H9 (cell line): ENCODE measurements at regions not wholly inside any gene's neighbourhood (a gene's known extent, or its start where the extent isn't known, plus 50 kb on each side); places are given as distances from the start of the nearest gene placed in this dataset.

ENCODE experiments used
- DNase-seq: peaks from one replicate; pipeline ENCODE4 v3.0.0-alpha.2; 2017
- H2AFZ ChIP-seq: one replicate; pipeline ENCODE4 v1.6.1; 2013; ENCODE audit warnings: mild to moderate bottlenecking, low read length, control low read depth, moderate library complexity
- H2AK5ac ChIP-seq: 2 replicates; pipeline ENCODE4 v1.6.1; 2013; ENCODE audit warnings: low read length, control low read depth, mixed read lengths; ENCODE audit not compliant: insufficient read length
- H2BK120ac ChIP-seq: one replicate; pipeline ENCODE4 v1.6.1; 2013; ENCODE audit warnings: low read depth, mild to moderate bottlenecking, low read length, control low read depth, inconsistent platforms; ENCODE audit not compliant: poor library complexity, severe bottlenecking
- H2BK12ac ChIP-seq: 2 replicates; pipeline ENCODE4 v1.6.1; 2013; ENCODE audit warnings: low read length, control low read depth, mixed read lengths, low read depth; ENCODE audit not compliant: insufficient read length
- H2BK15ac ChIP-seq: 2 replicates; pipeline ENCODE4 v1.6.1; 2013; ENCODE audit warnings: low read depth, low read length, control low read depth
- H2BK20ac ChIP-seq: one replicate; pipeline ENCODE4 v1.6.1; 2013; ENCODE audit warnings: low read depth, mild to moderate bottlenecking, low read length, control low read depth, inconsistent platforms; ENCODE audit not compliant: poor library complexity, severe bottlenecking
- H2BK5ac ChIP-seq: 2 replicates; pipeline ENCODE4 v1.6.1; 2013; ENCODE audit warnings: low read length, control low read depth, mixed read lengths; ENCODE audit not compliant: insufficient read length
- H3K14ac ChIP-seq: 2 replicates; pipeline ENCODE4 v1.6.1; 2013; ENCODE audit warnings: low read length, control low read depth; ENCODE audit not compliant: insufficient read depth
- H3K18ac ChIP-seq: 2 replicates; pipeline ENCODE4 v1.6.1; 2013; ENCODE audit warnings: low read depth, mild to moderate bottlenecking, mixed read lengths, low read length, control low read depth; ENCODE audit not compliant: insufficient read length
- H3K23ac ChIP-seq: 2 replicates; pipeline ENCODE4 v1.6.1; 2013; ENCODE audit warnings: low read length, control low read depth, mixed read lengths, low read depth; ENCODE audit not compliant: insufficient read length
- H3K23me2 ChIP-seq: 2 replicates; pipeline ENCODE4 v1.6.1; 2013; ENCODE audit warnings: low read depth, mild to moderate bottlenecking, mixed read lengths, low read length, control low read depth; ENCODE audit not compliant: insufficient read length, poor library complexity, severe bottlenecking
- H3K27ac ChIP-seq: 2 replicates; pipeline ENCODE4 v1.5.1; 2013; ENCODE audit warnings: low read length, control low read depth, mixed read lengths, low read depth; ENCODE audit not compliant: insufficient read length
- H3K27me3 ChIP-seq: 2 replicates; pipeline ENCODE4 v1.6.1; 2013; ENCODE audit warnings: low read length, control low read depth, inconsistent platforms; ENCODE audit not compliant: insufficient read depth
- H3K4ac ChIP-seq: 2 replicates; pipeline ENCODE4 v1.6.1; 2013; ENCODE audit warnings: low read depth, mild to moderate bottlenecking, control low read depth, inconsistent platforms, low read length, moderate library complexity
- H3K4me1 ChIP-seq: 2 replicates; pipeline ENCODE4 v1.6.1; 2013; ENCODE audit warnings: low read length, control low read depth, inconsistent platforms; ENCODE audit not compliant: insufficient read depth
- H3K4me2 ChIP-seq: 2 replicates; pipeline ENCODE4 v1.6.1; 2013; ENCODE audit warnings: low read length, control low read depth, mixed read lengths; ENCODE audit not compliant: insufficient read length, insufficient read depth
- H3K56ac ChIP-seq: 2 replicates; pipeline ENCODE4 v1.6.1; 2013; ENCODE audit warnings: low read depth, mild to moderate bottlenecking, mixed read lengths, low read length, control low read depth; ENCODE audit not compliant: insufficient read length
- H3K79me1 ChIP-seq: 2 replicates; pipeline ENCODE4 v1.6.1; 2013; ENCODE audit warnings: low read depth, mild to moderate bottlenecking, moderate library complexity, low read length, control low read depth, inconsistent platforms; ENCODE audit not compliant: insufficient read depth, poor library complexity, severe bottlenecking
- H3K79me2 ChIP-seq: 2 replicates; pipeline ENCODE4 v1.6.1; 2013; ENCODE audit warnings: low read length, control low read depth, inconsistent platforms; ENCODE audit not compliant: insufficient read depth
- H3K9ac ChIP-seq: 2 replicates; pipeline ENCODE4 v1.6.1; 2013; ENCODE audit warnings: low read length, control low read depth, mixed read lengths; ENCODE audit not compliant: insufficient read length; ENCODE audit errors: extremely low read depth
- H3K9me3 ChIP-seq: one replicate; pipeline ENCODE4 v1.6.1; 2013; ENCODE audit warnings: low read depth, low read length, inconsistent platforms; ENCODE audit not compliant: control insufficient read depth
- H3T11ph ChIP-seq: one replicate; pipeline ENCODE4 v1.6.1; 2013; ENCODE audit warnings: mild to moderate bottlenecking, low read length, control low read depth, inconsistent platforms
- H4K20me1 ChIP-seq: one replicate; pipeline ENCODE4 v1.6.1; 2013; ENCODE audit not compliant: control insufficient read depth, insufficient read length, insufficient read depth
- H4K5ac ChIP-seq: 2 replicates; pipeline ENCODE4 v1.6.1; 2013; ENCODE audit warnings: low read depth, mild to moderate bottlenecking, mixed read lengths, low read length, control low read depth; ENCODE audit not compliant: insufficient read length
- H4K8ac ChIP-seq: replicated peaks from 2 replicates; pipeline ENCODE4 v1.6.1; 2013; ENCODE audit warnings: low read length, control low read depth, mixed read lengths, low read depth; ENCODE audit not compliant: insufficient read length
- H4K91ac ChIP-seq: 2 replicates; pipeline ENCODE4 v1.6.1; 2013; ENCODE audit warnings: low read depth, mild to moderate bottlenecking, moderate library complexity, mixed read lengths, low read length, control low read depth; ENCODE audit not compliant: insufficient read length
- H3K27ac Mint-ChIP-seq, 3 experiments: 2 replicates in 2 of 3; 3 replicates in 1 of 3; pipeline ENCODE4 v1.8.0; 2020 to 2021; ENCODE audit warnings: mixed read lengths in 3 of 3, mild to moderate bottlenecking in 1 of 3, moderate library complexity in 1 of 3
- H3K27me3 Mint-ChIP-seq: 2 replicates; pipeline ENCODE4 v1.8.0; 2021; ENCODE audit warnings: low read depth, mild to moderate bottlenecking, moderate library complexity, mixed read lengths
- H3K36me3 Mint-ChIP-seq, 3 experiments: 2 replicates in 2 of 3; 3 replicates in 1 of 3; pipeline ENCODE4 v1.8.0; 2020 to 2021; ENCODE audit warnings: low read depth in 3 of 3, mixed read lengths in 3 of 3; ENCODE audit not compliant: insufficient read depth in 1 of 3
- H3K4me1 Mint-ChIP-seq, 2 experiments: 2 replicates each; pipeline ENCODE4 v1.8.0; 2020; ENCODE audit warnings: mixed read lengths in 2 of 2
- H3K4me3 Mint-ChIP-seq, 2 experiments: 2 replicates in 1 of 2; 3 replicates in 1 of 2; pipeline ENCODE4 v1.8.0; 2020 to 2021; ENCODE audit warnings: mild to moderate bottlenecking in 2 of 2, mixed read lengths in 2 of 2, moderate library complexity in 1 of 2
- H3K9me3 Mint-ChIP-seq, 2 experiments: 2 replicates in 1 of 2; 3 replicates in 1 of 2; pipeline ENCODE4 v1.8.0; 2020; ENCODE audit warnings: mild to moderate bottlenecking in 2 of 2, mixed read lengths in 2 of 2, moderate library complexity in 1 of 2
- WGBS: extraction: QIAGEN DNeasy Blood & Tissue Kit; methylation state at CpG from one replicate; pipeline ENCODE4 v1.1.7; 2013; ENCODE audit warnings: missing lambda C conversion rate, low lambda C conversion rate, mixed read lengths; ENCODE audit not compliant: insufficient read length; ENCODE audit errors: extremely low coverage; 5-methylcytosine and 5-hydroxymethylcytosine counted together
- TF ChIP-seq, protein P1 (sequence below): fragments of 200-600 bp; sonication (generic); conservative IDR thresholded peaks from 3 replicates; pipeline ENCODE4 v1.8.0; 2021; ENCODE audit warnings: antibody characterized with exemption, mild to moderate bottlenecking

DNA sequence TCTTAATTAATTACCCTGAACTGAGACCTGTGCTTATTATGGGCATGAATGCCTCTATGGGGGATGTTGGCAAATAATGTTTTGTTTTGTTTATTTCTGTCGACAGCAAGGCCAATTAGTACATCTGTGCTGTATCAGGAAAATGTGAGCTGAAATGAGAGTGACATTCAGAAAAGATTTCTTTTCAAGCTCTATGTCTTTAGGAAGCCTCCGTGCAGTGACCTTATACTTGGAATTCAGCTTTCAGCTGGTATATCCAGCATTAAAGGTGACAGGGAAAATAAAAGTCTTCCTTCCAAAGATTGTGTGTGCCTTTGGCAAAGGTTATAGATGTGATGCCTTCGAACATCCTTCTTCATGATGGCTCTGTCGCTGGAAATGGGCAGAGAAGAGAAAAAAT, 1061.1 kb downstream of the SORCS3 start:
- no peak overlapping the region for H3K4me3 Mint-ChIP-seq
- TF ChIP-seq, protein P1, sequence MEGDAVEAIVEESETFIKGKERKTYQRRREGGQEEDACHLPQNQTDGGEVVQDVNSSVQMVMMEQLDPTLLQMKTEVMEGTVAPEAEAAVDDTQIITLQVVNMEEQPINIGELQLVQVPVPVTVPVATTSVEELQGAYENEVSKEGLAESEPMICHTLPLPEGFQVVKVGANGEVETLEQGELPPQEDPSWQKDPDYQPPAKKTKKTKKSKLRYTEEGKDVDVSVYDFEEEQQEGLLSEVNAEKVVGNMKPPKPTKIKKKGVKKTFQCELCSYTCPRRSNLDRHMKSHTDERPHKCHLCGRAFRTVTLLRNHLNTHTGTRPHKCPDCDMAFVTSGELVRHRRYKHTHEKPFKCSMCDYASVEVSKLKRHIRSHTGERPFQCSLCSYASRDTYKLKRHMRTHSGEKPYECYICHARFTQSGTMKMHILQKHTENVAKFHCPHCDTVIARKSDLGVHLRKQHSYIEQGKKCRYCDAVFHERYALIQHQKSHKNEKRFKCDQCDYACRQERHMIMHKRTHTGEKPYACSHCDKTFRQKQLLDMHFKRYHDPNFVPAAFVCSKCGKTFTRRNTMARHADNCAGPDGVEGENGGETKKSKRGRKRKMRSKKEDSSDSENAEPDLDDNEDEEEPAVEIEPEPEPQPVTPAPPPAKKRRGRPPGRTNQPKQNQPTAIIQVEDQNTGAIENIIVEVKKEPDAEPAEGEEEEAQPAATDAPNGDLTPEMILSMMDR, result no peak
- no peak overlapping the region for H3K27ac ChIP-seq
- H3K4me1 ChIP-seq, result peaks cover 3% of the 10 kb centered on the region; the same call in 1 of the 2 replicates
- no peak overlapping the region for H3K27ac Mint-ChIP-seq
- H2BK20ac ChIP-seq, result no peak overlapping the region
- DNase-seq, result no peak
- no peak overlapping the region for H4K5ac ChIP-seq
- H4K91ac ChIP-seq, result no peak overlapping the region
- WGBS, result no CpG with 5 or more reads among the region's 4 CpGs
- H3K27me3 Mint-ChIP-seq, result peaks cover 43% of the 10 kb centered on the region
- H3K23me2 ChIP-seq, result no peaks in the 10 kb centered on the region
- no peak overlapping the region for H3K4ac ChIP-seq
- no peak overlapping the region for H3K18ac ChIP-seq
- H2AK5ac ChIP-seq, result no peak overlapping the region
- no peak overlapping the region for H2BK12ac ChIP-seq
- no peaks in the 10 kb centered on the region for H4K20me1 ChIP-seq
- H3T11ph ChIP-seq, result no peak overlapping the region
- H2BK120ac ChIP-seq, result no peak overlapping the region
- H3K9ac ChIP-seq, result no peak overlapping the region
- H3K14ac ChIP-seq, result no peak overlapping the region
- H3K36me3 Mint-ChIP-seq, result no peaks in the 10 kb centered on the region
- no peaks in the 10 kb centered on the region for H3K79me2 ChIP-seq
- H3K9me3 ChIP-seq, result no peaks in the 10 kb centered on the region
- no peak overlapping the region for H2BK5ac ChIP-seq
- H3K27me3 ChIP-seq, result peaks cover 4% of the 10 kb centered on the region; the same call in 1 of the 2 replicates
- H3K4me2 ChIP-seq, result no peak overlapping the region
- peaks cover 22 to 29% of the 10 kb centered on the region in 2 experiments for H3K4me1 Mint-ChIP-seq
- H3K56ac ChIP-seq, result no peak overlapping the region
- H3K9me3 Mint-ChIP-seq, result no peaks in the 10 kb centered on the region; a peak in 1 of 5 replicates
- no peak overlapping the region for H2BK15ac ChIP-seq
- no peak overlapping the region for H3K23ac ChIP-seq
- no peak overlapping the region for H4K8ac ChIP-seq
- H3K79me1 ChIP-seq, result no peaks in the 10 kb centered on the region
- no peak overlapping the region for H2AFZ ChIP-seq
